HEK293T (cell line): ENCODE measurements at regions not wholly inside any gene's neighbourhood (a gene's known extent, or its start where the extent isn't known, plus 50 kb on each side); places are given as distances from the start of the nearest gene placed in this dataset.

Source experiments
- ARNT ChIP-seq: fragments of 450-650 bp; IDR thresholded peaks from 2 replicates; pipeline ENCODE4 v1.6.1; 2017; ENCODE audit warnings: mild to moderate bottlenecking
- BHLHE40 ChIP-seq: fragments of 450-650 bp; IDR thresholded peaks from 2 replicates; pipeline ENCODE4 v1.6.1; 2016; ENCODE audit warnings: mild to moderate bottlenecking, moderate library complexity, borderline replicate concordance
- ELF4 ChIP-seq: fragments of 450-650 bp; IDR thresholded peaks from 2 replicates; pipeline ENCODE4 v1.6.1; 2017; ENCODE audit warnings: antibody characterized with exemption
- FOXA1 ChIP-seq: fragments of 450-650 bp; IDR thresholded peaks from 2 replicates; pipeline ENCODE4 v1.6.1; 2016; ENCODE audit warnings: mild to moderate bottlenecking
- FOXK2 ChIP-seq: fragments of 450-650 bp; IDR thresholded peaks from 2 replicates; pipeline ENCODE4 v1.6.1; 2016; ENCODE audit warnings: mild to moderate bottlenecking
- FOXM1 ChIP-seq: fragments of 450-650 bp; IDR thresholded peaks from 2 replicates; pipeline ENCODE4 v1.6.1; 2017; ENCODE audit warnings: mild to moderate bottlenecking, borderline replicate concordance
- HDGF ChIP-seq: fragments of 450-650 bp; IDR thresholded peaks from 2 replicates; pipeline ENCODE4 v1.6.1; 2017; ENCODE audit warnings: antibody characterized with exemption, borderline replicate concordance
- LEF1 ChIP-seq: fragments of 450-650 bp; IDR thresholded peaks from 2 replicates; pipeline ENCODE4 v1.6.1; 2017; ENCODE audit warnings: mild to moderate bottlenecking, borderline replicate concordance
- NFRKB ChIP-seq: fragments of 450-650 bp; IDR thresholded peaks from 2 replicates; pipeline ENCODE4 v1.6.1; 2016; ENCODE audit warnings: mild to moderate bottlenecking, moderate library complexity
- SP1 ChIP-seq: fragments of 450-650 bp; IDR thresholded peaks from 2 replicates; pipeline ENCODE4 v1.6.1; 2017
- SUZ12 ChIP-seq: fragments of 450-650 bp; IDR thresholded peaks from 2 replicates; pipeline ENCODE4 v1.6.1; 2016; ENCODE audit warnings: mild to moderate bottlenecking
- TARDBP ChIP-seq: fragments of 450-650 bp; IDR thresholded peaks from 2 replicates; pipeline ENCODE4 v1.6.1; 2016
- ZNF384 ChIP-seq: fragments of 450-650 bp; IDR thresholded peaks from 2 replicates; pipeline ENCODE4 v1.6.1; 2016
- TF ChIP-seq, protein P1 (sequence below): fragments of 450-650 bp; IDR thresholded peaks from 2 replicates; pipeline ENCODE4 v1.6.1; 2016

GRCh38 chr4:178066338-178066941 is 624.2 kb upstream of the AGA start:
- TF ChIP-seq HDGF (no peak), NFRKB (no peak), ZNF384 (no peak), FOXM1 (no peak), TARDBP (no peak), FOXA1 (no peak), FOXK2 (no peak), SUZ12 (no peak), SP1 (no peak), BHLHE40 (no peak), ELF4 (no peak), LEF1 (no peak), ARNT (no peak)
- TF ChIP-seq, protein P1, sequence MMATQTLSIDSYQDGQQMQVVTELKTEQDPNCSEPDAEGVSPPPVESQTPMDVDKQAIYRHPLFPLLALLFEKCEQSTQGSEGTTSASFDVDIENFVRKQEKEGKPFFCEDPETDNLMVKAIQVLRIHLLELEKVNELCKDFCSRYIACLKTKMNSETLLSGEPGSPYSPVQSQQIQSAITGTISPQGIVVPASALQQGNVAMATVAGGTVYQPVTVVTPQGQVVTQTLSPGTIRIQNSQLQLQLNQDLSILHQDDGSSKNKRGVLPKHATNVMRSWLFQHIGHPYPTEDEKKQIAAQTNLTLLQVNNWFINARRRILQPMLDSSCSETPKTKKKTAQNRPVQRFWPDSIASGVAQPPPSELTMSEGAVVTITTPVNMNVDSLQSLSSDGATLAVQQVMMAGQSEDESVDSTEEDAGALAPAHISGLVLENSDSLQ = no peak
